ENCODE measurements at regions not wholly inside any gene's neighbourhood (a gene's known extent, or its start where the extent isn't known, plus 50 kb on each side); places are given as distances from the start of the nearest gene placed in this dataset.

GRCh38 chr7:20270371-20270770 lies 53.2 kb upstream of the MACC1 start:
- no peak for TF ChIP-seq ZNF274 (IDR thresholded peaks at IDR 0.05; ENCODE audit: low read depth, low read length)
- TF ChIP-seq YY1 (IDR thresholded peaks at IDR 0.05; ENCODE audit: insufficient read depth, insufficient read length): no peak
- no peak for TF ChIP-seq SUZ12 (IDR thresholded peaks at IDR 0.05; ENCODE audit: extremely low read depth, insufficient read depth, insufficient read length)

All from NT2/D1 (cell line).